Common myeloid progenitor, CD34-positive (primary cell): ENCODE measurements at regions not wholly inside any gene's neighbourhood (a gene's known extent, or its start where the extent isn't known, plus 50 kb on each side); places are given as distances from the start of the nearest gene placed in this dataset.

Source experiments
- CTCF ChIA-PET: fragments of 350-600 bp; sonication (Branson Sonifier 250); formaldehyde crosslinking; loops from one replicate; lab custom pipeline; 2021; ENCODE audit warnings: antibody characterized with exemption; lab: Charles Lee
- POLR2A ChIA-PET: fragments of 350-600 bp; sonication (Branson Sonifier 250); formaldehyde crosslinking; loops from one replicate; lab custom pipeline; 2021; ENCODE audit warnings: antibody characterized with exemption; lab: Charles Lee
- DNase-seq, 3 donors: peaks; one replicate each; pipeline versions ENCODE4 v3.0.0 to v3.0.0-alpha.2; 2013
- H3K27ac ChIP-seq, 2 experiments: 1 replicate in 1 of 2; 2 replicates in 1 of 2; pipeline ENCODE4 v1.7.0; 2013; ENCODE audit warnings: inconsistent platforms in 2 of 2, low read length in 2 of 2, mild to moderate bottlenecking in 2 of 2, low read depth in 1 of 2, moderate library complexity in 1 of 2; ENCODE audit not compliant: severe bottlenecking in 2 of 2, insufficient read depth in 1 of 2, poor library complexity in 1 of 2
- H3K27me3 ChIP-seq, 5 experiments: replicated peaks in 2 of 5; 1 replicate in 3 of 5; 2 replicates in 2 of 5; pipeline versions ENCODE4 v1.6.1 to v1.7.0; 2013; ENCODE audit warnings: low read length in 4 of 5, mild to moderate bottlenecking in 2 of 5, moderate library complexity in 2 of 5, inconsistent platforms in 1 of 5; ENCODE audit not compliant: insufficient read depth in 5 of 5, control insufficient read depth in 4 of 5
- H3K36me3 ChIP-seq, 4 experiments: 1 replicate in 2 of 4; 2 replicates in 2 of 4; pipeline versions ENCODE4 v1.6.1 to v1.7.0; 2013; ENCODE audit warnings: low read length in 3 of 4, control low read depth in 1 of 4, mild to moderate bottlenecking in 1 of 4; ENCODE audit not compliant: control insufficient read depth in 4 of 4, insufficient read depth in 4 of 4
- H3K4me1 ChIP-seq, 4 experiments: 1 replicate in 3 of 4; 2 replicates in 1 of 4; pipeline versions ENCODE4 v1.6.1 to v1.7.1; 2013; ENCODE audit warnings: low read length in 3 of 4, mild to moderate bottlenecking in 3 of 4, control low read depth in 1 of 4, inconsistent platforms in 1 of 4, moderate library complexity in 1 of 4; ENCODE audit not compliant: control insufficient read depth in 4 of 4, insufficient read depth in 4 of 4; ENCODE audit errors: control extremely low read depth in 1 of 4
- H3K4me3 ChIP-seq, 7 experiments: 1 replicate in 4 of 7; 2 replicates in 3 of 7; pipeline versions ENCODE4 v1.5.1 to v1.7.0; 2013; ENCODE audit warnings: mild to moderate bottlenecking in 7 of 7, low read length in 6 of 7, moderate library complexity in 6 of 7, inconsistent platforms in 2 of 7, low read depth in 2 of 7, control low read depth in 1 of 7; ENCODE audit not compliant: insufficient read depth in 4 of 7, control insufficient read depth in 1 of 7; ENCODE audit errors: extremely low read depth in 1 of 7
- H3K9me3 ChIP-seq, 5 experiments: 1 replicate in 4 of 5; 2 replicates in 1 of 5; pipeline versions ENCODE4 v1.6.1 to v1.7.1; 2013; ENCODE audit warnings: low read length in 4 of 5, mild to moderate bottlenecking in 2 of 5, inconsistent platforms in 1 of 5, low read depth in 1 of 5, moderate library complexity in 1 of 5; ENCODE audit not compliant: control insufficient read depth in 4 of 5, insufficient read depth in 2 of 5; ENCODE audit errors: control extremely low read depth in 1 of 5
- WGBS: methylation state at CpG from one replicate; pipeline ENCODE4 v1.1.5; 2013; ENCODE audit not compliant: insufficient coverage; 5-methylcytosine and 5-hydroxymethylcytosine counted together

- POLR2A ChIA-PET = no interaction called here
- H3K4me1 ChIP-seq = peaks cover 2 to 31% (median 21%) of the 10 kb centered on the region in 4 experiments
- CTCF ChIA-PET = interaction anchor here (2.8 kb wide), 1 partner anchor 14 kb away, joined by 10 read pairs; no protein-coding TSS in a partner anchor
- no peaks in the 10 kb centered on the region for H3K36me3 ChIP-seq
- H3K27me3 ChIP-seq = no peaks in the 10 kb centered on the region
- no peak for DNase-seq
- H3K27ac ChIP-seq = no peak overlapping the region
- H3K4me3 ChIP-seq = no peak overlapping the region
- H3K9me3 ChIP-seq = no peaks in the 10 kb centered on the region
- WGBS = 93% methylated on average over 10 of the region's 10 CpGs
Measured at GRCh38 chr3:184659797-184660301, 52.0 kb downstream of the MAGEF1 start.

GRCh38 chr3:184658223-184658928 lies 53.5 kb downstream of the MAGEF1 start:
- Histone ChIP-seq H3K4me3 (no peak overlapping the region), H3K36me3 (no peaks in the 10 kb centered on the region), H3K27ac (no peak overlapping the region), H3K4me1 (peaks cover 2 to 31% (median 21%) of the 10 kb centered on the region in 4 experiments), H3K9me3 (peaks cover 0 to 7% (median 0%) of the 10 kb centered on the region in 5 experiments), H3K27me3 (no peaks in the 10 kb centered on the region)
- ChIA-PET CTCF (no interaction called here), POLR2A (no interaction called here)
- 63% methylated on average over 6 of the region's 10 CpGs for WGBS
- DNase-seq = peak in 2 of 3 donors; percentile 26 to 29

GRCh38 chr3:184656829-184657681 lies 54.8 kb downstream of the MAGEF1 start:
- Histone ChIP-seq H3K9me3 (peaks cover 0 to 7% (median 0%) of the 10 kb centered on the region in 5 experiments), H3K4me1 (peaks cover 2 to 38% (median 21%) of the 10 kb centered on the region in 4 experiments), H3K4me3 (no peak overlapping the region), H3K27me3 (no peaks in the 10 kb centered on the region), H3K36me3 (no peaks in the 10 kb centered on the region), H3K27ac (no peak overlapping the region)
- POLR2A ChIA-PET = interaction anchor here (0.6 to 0.9 kb wide), 2 partner anchors 22 to 78 kb away, joined by 3 read pairs; no protein-coding TSS in a partner anchor
- 100% methylated on average over 2 of the region's 10 CpGs for WGBS
- CTCF ChIA-PET = interaction anchor here (1.1 kb wide), 1 partner anchor 12 kb away, joined by 3 read pairs; no protein-coding TSS in a partner anchor
- DNase-seq = no peak

- H3K4me1 ChIP-seq = peaks cover 2 to 44% (median 21%) of the 10 kb centered on the region in 4 experiments
- H3K9me3 ChIP-seq = peaks cover 0 to 7% (median 0%) of the 10 kb centered on the region in 5 experiments
- 67% methylated on average over 4 of the region's 5 CpGs for WGBS
- POLR2A ChIA-PET = interaction anchor here (0.6 kb wide), 1 partner anchor 48 kb away, joined by 6 read pairs; no protein-coding TSS in a partner anchor
- H3K4me3 ChIP-seq = no peak overlapping the region
- CTCF ChIA-PET = interaction anchor here (1.4 kb wide), 1 partner anchor 20 kb away, joined by 3 read pairs; no protein-coding TSS in a partner anchor
- H3K27ac ChIP-seq = no peak overlapping the region
- no peaks in the 10 kb centered on the region for H3K36me3 ChIP-seq
- H3K27me3 ChIP-seq = no peaks in the 10 kb centered on the region
- DNase-seq = no peak
Measured at GRCh38 chr3:184656458-184656828, 55.4 kb downstream of the MAGEF1 start.

GRCh38 chr3:184655597-184655996 lies 56.3 kb downstream of the MAGEF1 start:
- no peak overlapping the region for H3K4me3 ChIP-seq
- H3K27me3 ChIP-seq = no peaks in the 10 kb centered on the region
- H3K4me1 ChIP-seq = peaks cover 0 to 38% (median 15%) of the 10 kb centered on the region in 4 experiments
- POLR2A ChIA-PET = interaction anchor here (0.6 to 0.9 kb wide), 2 partner anchors 33 to 47 kb away, joined by 4 to 6 read pairs; no protein-coding TSS in a partner anchor
- DNase-seq = no peak
- 100% methylated on average over 2 of the region's 2 CpGs for WGBS
- peaks cover 0 to 7% (median 0%) of the 10 kb centered on the region in 5 experiments for H3K9me3 ChIP-seq
- CTCF ChIA-PET = interaction anchor here (0.9 to 1.4 kb wide), 2 partner anchors 19 to 22 kb away, joined by 3 read pairs; no protein-coding TSS in a partner anchor
- no peaks in the 10 kb centered on the region for H3K36me3 ChIP-seq
- H3K27ac ChIP-seq = no peak overlapping the region

GRCh38 chr3:184654375-184654774 lies 57.5 kb downstream of the MAGEF1 start:
- Histone ChIP-seq H3K36me3 (no peaks in the 10 kb centered on the region), H3K9me3 (peaks cover 0 to 7% (median 0%) of the 10 kb centered on the region in 5 experiments), H3K4me1 (peaks cover 0 to 26% (median 12%) of the 10 kb centered on the region in 4 experiments), H3K27ac (no peak overlapping the region), H3K27me3 (no peaks in the 10 kb centered on the region), H3K4me3 (no peak overlapping the region)
- ChIA-PET CTCF (interaction anchor here (0.8 to 0.9 kb wide), 3 partner anchors 18 to 150 kb away, joined by 3 to 4 read pairs (median 4); partner anchors contain the start of gene EPHB3), POLR2A (no interaction called here)
- no peak for DNase-seq
